Frontal cortex (tissue), 3 donors: ENCODE measurements at regions not wholly inside any gene's neighbourhood (a gene's known extent, or its start where the extent isn't known, plus 50 kb on each side); places are given as distances from the start of the nearest gene placed in this dataset.

Experiments used
- DNase-seq, 2 donors: peaks; one replicate each; pipeline ENCODE4 v3.0.0; 2012; ENCODE audit warnings: low spot score in 2 of 2
- FAIRE-seq: peaks from 2 replicates; lab custom pipeline; 2012; peaks lifted over from hg19 to GRCh38; lab: Jason Lieb, UNC
- donor health status: control.
- donor health status: control.
- donor health status: control.

GRCh38 chr9:87081503-87081902, 134.2 kb upstream of the GAS1 start:
- no peak for FAIRE-seq
- DNase-seq, result no peak

DNA sequence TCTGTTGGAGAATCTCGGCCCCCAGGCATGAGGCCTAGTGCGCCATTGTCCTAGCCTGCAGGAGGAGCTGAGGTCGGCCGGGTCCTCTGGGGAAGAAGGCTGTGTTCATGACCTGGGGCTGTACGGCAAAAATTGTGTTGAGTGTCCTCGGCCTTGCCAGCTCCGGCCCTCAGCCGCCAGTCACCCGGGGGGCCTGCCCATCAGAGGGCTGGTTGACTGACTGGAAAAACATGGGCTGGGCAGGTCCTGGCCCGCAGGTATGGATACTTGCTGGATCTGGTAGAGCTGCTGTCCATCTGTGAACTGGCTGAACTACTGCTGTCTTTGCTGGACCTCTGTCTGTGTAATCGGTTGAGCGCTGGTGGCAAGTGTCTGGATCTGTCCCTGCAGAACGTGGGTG, 136.7 kb upstream of the GAS1 start:
- FAIRE-seq, result no peak
- DNase-seq, result no peak

DNA sequence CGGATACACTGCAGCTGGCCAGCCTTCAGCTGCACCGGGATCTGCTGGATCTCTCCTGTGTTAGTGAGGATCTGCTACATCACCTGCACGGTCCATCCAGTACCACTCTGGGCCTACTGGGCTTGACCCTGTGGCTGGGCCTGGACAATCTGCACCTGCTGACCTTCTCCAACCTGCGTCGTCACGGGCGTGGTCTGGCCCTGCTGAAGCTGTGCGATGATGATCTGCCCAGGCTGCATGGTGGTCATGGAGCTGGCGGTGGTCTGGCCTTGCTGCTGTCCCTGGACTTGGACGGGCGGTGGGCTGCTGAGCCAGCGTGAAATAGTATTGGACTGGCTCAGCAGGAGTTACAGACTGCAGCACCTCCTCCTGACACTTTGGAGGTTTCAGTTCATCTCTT, 137.1 kb upstream of the GAS1 start:
- DNase-seq (no peak), FAIRE-seq (no peak)

DNA sequence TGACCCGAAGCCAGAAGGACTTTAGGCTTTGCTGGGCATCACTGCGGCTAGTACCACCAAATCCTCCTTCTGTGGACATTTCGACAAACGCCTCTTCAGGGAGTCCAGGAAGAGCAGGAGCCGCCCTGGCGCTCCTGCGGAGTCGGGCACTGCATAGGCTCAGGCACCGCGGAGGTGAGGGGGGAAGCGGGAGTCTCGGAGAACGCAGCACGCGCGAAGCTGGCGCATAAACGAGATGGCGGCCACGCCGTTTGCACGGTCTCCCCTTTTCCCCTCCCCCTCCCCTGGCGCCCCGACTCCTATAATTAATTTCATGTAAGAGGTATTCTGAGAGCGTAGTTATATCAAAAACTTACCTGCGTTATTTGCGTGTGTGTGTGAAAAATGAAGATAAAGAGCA, 137.8 kb upstream of the GAS1 start:
- no peak for DNase-seq
- no peak for FAIRE-seq

GRCh38 chr9:87085521-87085920, 138.2 kb upstream of the GAS1 start:
- FAIRE-seq, result no peak
- no peak for DNase-seq

DNA sequence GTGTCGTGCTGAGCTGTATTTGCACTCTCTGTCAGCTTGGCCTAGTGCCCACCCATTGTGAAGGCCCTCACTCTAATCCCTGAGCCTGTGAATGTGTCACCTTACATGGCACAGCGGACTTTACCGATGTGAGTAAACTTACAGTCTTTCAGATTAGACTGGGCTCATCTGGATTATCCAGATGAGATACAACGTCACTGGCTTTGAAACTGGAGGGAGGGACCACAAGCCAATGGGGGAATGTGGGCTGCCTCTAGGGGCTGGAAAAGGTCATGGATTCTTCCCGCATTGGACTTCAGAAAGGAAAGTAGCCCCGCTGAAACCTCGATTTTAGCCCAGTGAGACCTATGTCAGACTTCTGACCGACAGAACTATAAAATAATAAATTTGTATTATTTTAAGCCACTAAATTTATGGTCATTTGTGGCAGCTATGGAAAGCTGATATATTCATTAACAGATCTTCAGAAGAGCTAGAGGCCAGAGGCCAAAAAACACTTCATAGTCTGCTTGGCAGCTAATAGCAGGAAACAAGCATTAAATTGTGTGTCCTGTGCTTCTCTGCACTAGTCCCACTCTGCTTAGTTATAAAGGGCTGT, 139.0 kb upstream of the GAS1 start:
- no peak for FAIRE-seq
- DNase-seq, result no peak

GRCh38 chr9:87087197-87087596, 139.9 kb upstream of the GAS1 start:
- no peak for FAIRE-seq
- no peak for DNase-seq

GRCh38 chr9:87088192-87088591, 140.9 kb upstream of the GAS1 start:
- DNase-seq (no peak), FAIRE-seq (no peak)

- DNase-seq (peak; percentile 16 to 37), FAIRE-seq (no peak)
Measured at GRCh38 chr9:87088621-87089365, 141.5 kb upstream of the GAS1 start.

DNA sequence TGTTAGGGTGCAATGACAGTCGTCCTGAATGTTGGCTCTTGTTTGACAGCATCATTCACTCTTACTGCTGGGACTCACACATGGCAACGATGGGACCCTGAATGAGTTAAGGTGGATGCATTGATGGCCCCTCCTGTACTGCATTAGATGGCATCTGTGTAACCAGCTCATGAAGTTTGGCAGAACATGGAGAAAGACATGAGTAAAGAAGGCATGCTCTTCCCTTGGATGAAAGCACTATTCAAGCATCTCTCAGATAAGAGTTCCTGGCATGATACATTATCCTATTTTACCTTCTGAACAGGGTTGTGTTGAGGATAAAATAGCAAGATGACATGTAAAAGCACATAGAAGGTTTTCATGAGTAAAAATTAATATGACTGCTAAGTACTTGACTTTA, 142.2 kb upstream of the GAS1 start:
- DNase-seq, result no peak
- FAIRE-seq, result no peak

- FAIRE-seq, result no peak
- no peak for DNase-seq
Measured at GRCh38 chr9:87089929-87090328, 142.6 kb upstream of the GAS1 start.

DNA sequence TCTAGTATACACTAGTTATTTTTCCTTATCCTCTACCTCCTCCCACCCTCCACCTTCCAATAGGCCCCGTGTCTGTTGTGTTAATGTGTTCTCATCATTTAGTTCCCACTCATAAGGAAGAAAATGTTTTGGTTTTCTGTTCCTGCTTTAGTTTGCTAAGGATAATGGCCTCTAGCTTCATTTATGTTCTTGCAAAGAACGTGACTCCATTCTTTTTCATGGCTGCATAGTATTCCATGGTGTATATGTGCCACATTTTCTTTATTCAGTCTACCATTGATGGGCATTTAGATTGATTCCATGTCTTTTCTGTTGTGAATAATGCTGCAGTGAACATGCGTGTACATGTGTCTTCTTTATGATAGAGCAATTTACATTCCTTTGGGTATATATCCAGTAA, 146.5 kb upstream of the GAS1 start:
- DNase-seq (no peak), FAIRE-seq (no peak)

DNA sequence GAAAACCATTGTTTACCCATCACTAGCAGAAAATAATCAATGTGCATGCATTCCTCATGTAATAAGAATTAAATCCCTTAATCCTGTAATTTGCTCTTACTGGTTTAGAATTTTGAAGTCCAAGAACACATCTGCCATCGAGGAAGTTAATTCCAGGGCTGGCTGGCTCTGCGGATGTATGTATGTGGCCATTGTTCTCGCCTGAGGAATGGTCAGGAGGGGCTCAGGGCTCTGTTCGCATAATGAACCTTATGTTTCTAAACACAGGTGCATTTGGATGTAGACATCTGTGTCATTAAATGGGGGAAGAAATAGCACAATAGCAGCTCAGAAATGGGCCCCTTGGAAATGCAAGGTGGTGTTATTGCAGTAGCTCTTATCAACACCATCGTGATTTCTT, 148.6 kb upstream of the GAS1 start:
- no peak for DNase-seq
- FAIRE-seq, result no peak

GRCh38 chr9:87096506-87096905, 149.2 kb upstream of the GAS1 start:
- DNase-seq (no peak), FAIRE-seq (no peak)

DNA sequence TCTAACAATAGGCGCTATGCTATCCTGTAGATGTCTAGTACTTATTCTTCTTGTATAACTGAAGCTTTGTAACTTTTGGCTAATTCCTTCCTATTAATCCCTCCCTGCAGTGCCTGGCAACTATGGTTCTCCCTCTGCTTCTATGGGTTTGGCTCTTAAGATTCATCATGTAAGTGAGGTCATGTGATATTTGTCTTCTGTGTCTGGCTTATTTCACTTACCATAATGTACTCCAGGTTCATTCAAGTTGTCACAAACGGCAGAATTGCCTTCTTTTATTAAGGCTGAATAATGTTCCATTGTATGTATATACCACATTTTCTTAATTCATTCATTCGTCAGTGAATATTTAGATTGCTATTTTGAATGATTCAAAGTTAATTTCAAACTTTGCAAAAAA, 149.9 kb upstream of the GAS1 start:
- DNase-seq (no peak), FAIRE-seq (no peak)

DNA sequence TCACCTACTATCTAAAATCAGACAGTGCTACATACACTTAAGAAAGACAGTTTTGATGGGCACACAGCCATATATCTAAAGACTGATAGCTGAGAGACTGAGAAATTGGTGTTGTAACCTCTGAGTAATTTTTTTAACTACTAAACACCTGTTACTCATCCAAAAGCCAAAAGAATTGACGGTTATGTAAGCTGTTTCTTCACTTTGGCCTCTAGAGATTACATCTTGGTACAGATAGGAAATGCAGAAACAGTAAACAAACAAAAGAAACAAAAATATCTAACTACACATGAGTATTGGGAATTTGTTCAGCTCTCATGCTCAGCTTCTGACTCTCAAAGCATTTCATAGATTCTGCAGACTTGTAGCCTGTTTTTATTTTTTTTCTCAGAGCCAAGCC, 152.1 kb upstream of the GAS1 start:
- FAIRE-seq (no peak), DNase-seq (no peak)

- DNase-seq (no peak), FAIRE-seq (no peak)
Measured at GRCh38 chr9:87100001-87100400, 152.7 kb upstream of the GAS1 start.

DNA sequence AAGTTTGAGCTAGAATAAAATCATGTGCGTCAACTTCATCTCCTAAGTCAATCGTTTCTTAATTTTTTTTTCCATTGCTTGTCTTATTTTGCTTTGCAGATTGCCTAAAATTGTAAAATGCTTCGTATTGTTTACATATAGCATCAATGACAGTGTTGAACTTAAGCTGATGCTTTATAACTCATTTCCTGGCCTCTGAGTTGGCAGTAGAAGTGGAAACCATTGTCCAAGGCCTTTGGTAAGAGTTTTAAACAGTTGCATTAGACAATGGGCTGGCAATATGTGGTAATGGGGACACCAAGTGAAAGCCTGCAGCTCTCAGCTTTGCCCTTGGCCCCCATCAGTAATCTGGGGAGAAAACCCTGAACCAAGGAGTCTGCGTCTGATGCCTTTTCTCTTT, 154.8 kb upstream of the GAS1 start:
- DNase-seq (no peak), FAIRE-seq (no peak)

DNA sequence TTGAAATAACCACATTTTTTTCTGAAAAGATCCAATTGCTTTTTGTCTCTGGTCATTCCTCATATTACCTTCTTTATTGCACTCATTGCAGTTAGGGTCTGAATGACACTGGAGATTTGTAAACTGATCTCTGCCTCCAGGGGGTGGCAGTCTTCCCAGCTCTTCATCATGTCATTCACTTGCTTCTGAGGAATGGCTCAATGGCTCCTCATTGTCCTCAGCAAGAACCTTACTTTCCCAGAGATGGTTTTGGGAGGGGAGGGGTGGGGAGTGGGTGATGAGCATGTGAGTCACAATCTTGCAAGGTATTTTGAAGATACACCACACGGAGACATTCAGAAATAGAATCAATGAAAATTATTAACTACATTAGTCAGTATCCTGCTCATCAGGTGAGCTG, 159.8 kb upstream of the GAS1 start:
- DNase-seq (no peak), FAIRE-seq (no peak)

- FAIRE-seq, result no peak
- no peak for DNase-seq
Measured at GRCh38 chr9:87108661-87109060, 161.4 kb upstream of the GAS1 start.

DNA sequence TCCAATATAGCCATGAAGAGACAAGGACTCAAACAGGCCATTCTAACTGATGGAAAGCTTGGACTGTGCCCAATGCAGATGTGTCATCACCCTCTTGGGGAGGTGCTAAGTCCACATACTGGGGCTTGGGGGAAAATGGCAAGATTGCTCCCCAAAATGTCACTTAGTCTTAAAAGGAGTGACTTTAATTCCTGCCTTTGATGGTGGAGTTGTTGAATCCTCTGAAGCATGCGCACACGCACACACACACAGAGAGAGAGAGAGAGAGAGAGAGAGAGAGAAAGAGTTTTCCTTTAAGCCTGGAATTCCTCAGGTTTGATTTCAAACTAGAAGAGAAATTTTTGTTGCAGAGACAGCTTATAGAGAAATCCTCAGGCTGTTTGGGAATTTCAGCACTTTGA, 161.9 kb upstream of the GAS1 start:
- DNase-seq (no peak), FAIRE-seq (no peak)

- no peak for DNase-seq
- no peak for FAIRE-seq
Measured at GRCh38 chr9:87109851-87110250, 162.5 kb upstream of the GAS1 start.
